ENCODE measurements at regions not wholly inside any gene's neighbourhood (a gene's known extent, or its start where the extent isn't known, plus 50 kb on each side); places are given as distances from the start of the nearest gene placed in this dataset.

DNA sequence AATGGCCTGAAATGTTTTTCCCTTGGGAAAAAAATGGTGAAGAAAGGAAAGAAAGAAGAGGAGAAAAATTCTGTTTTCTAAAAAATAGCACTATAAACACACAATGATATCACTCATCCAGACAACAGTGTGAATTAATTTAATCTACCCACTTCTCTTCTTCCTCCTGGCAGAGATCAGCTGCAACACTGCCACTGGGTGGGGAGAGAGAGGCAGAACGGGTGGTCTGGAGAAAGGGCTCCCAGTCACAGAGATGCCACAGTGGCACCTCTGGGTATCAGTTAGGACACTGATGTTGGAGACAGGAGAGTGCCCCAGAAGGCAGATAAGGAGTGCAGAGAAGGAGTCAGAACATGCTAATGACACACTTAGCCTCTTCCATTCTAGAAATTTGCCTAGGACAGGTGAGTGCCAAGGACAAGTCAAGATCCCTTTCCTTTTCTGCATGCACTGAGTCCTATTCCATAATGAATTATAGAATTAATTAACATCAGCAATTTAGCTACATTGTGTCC lies 168.6 kb downstream of the SUCLA2 start:
- H3K27me3 ChIP-seq (ENCODE audit: low read length) = no peaks in the 10 kb centered on the region
- no peaks in the 10 kb centered on the region for H3K79me2 ChIP-seq (ENCODE audit: insufficient read depth, low read length)
- no peak for TF ChIP-seq EZH2phosphoT487 (conservative IDR thresholded peaks at IDR 0.05; ENCODE audit: low read length)

DNA sequence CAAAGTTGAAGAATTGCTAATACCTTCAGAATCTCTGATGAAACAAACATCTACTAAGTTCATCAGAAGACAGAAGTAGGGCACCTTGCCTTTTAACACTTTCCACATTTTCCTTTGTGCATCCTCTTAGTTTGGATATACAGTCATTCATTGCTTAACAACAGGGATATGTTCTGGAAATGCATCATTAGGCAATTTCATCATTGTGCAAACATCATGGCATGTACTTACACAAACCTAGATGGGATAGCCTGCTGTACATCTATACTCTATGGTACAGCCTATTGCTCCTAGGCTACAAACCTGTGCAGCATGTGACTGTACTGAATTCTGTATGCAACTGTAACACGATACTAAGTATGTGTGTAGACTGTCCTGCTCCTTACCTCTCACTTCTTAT lies 169.8 kb downstream of the SUCLA2 start:
- H3K4me3 ChIP-seq (ENCODE audit: insufficient read depth, low read length, poor library complexity, severe bottlenecking) = no peak overlapping the region
- H3K79me2 ChIP-seq (ENCODE audit: insufficient read depth, low read length) = no peaks in the 10 kb centered on the region
- no peak overlapping the region for H3K9ac ChIP-seq (ENCODE audit: low read length)
- no peak overlapping the region for H3K27ac ChIP-seq (ENCODE audit: low read depth, low read length)
- TF ChIP-seq, protein P1, sequence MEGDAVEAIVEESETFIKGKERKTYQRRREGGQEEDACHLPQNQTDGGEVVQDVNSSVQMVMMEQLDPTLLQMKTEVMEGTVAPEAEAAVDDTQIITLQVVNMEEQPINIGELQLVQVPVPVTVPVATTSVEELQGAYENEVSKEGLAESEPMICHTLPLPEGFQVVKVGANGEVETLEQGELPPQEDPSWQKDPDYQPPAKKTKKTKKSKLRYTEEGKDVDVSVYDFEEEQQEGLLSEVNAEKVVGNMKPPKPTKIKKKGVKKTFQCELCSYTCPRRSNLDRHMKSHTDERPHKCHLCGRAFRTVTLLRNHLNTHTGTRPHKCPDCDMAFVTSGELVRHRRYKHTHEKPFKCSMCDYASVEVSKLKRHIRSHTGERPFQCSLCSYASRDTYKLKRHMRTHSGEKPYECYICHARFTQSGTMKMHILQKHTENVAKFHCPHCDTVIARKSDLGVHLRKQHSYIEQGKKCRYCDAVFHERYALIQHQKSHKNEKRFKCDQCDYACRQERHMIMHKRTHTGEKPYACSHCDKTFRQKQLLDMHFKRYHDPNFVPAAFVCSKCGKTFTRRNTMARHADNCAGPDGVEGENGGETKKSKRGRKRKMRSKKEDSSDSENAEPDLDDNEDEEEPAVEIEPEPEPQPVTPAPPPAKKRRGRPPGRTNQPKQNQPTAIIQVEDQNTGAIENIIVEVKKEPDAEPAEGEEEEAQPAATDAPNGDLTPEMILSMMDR (IDR thresholded peaks at IDR 0.05; ENCODE audit: insufficient read depth, low read length, poor library complexity, severe bottlenecking) = no peak
- TF ChIP-seq EZH2phosphoT487 (conservative IDR thresholded peaks at IDR 0.05; ENCODE audit: low read length) = no peak
- H3K9me3 ChIP-seq (ENCODE audit: insufficient read depth, low read length) = no peaks in the 10 kb centered on the region
- no peak overlapping the region for H2AFZ ChIP-seq (ENCODE audit: low read depth, low read length, severe bottlenecking)
- no peaks in the 10 kb centered on the region for H4K20me1 ChIP-seq (ENCODE audit: low read depth, low read length)
- H3K36me3 ChIP-seq (ENCODE audit: low read length) = no peaks in the 10 kb centered on the region
- H3K27me3 ChIP-seq (ENCODE audit: low read length) = no peaks in the 10 kb centered on the region
- no peaks in the 10 kb centered on the region for H3F3A ChIP-seq (ENCODE audit: insufficient read depth)
- no peaks in the 10 kb centered on the region for H3K9me2 ChIP-seq (replicated peaks; ENCODE audit: insufficient read depth, low read length)
- H3K4me2 ChIP-seq (ENCODE audit: low read depth, low read length, poor library complexity, severe bottlenecking) = no peak overlapping the region

More for the DNA sequence above, 168.6 kb downstream of the SUCLA2 start:
- no peak overlapping the region for H3K27ac ChIP-seq (ENCODE audit: low read depth, low read length)
- no peak overlapping the region for H3K9ac ChIP-seq (ENCODE audit: low read length)
- H3K4me2 ChIP-seq (ENCODE audit: low read depth, low read length, poor library complexity, severe bottlenecking) = no peak overlapping the region
- no peak overlapping the region for H3K4me3 ChIP-seq (ENCODE audit: insufficient read depth, low read length, poor library complexity, severe bottlenecking)
- no peaks in the 10 kb centered on the region for H4K20me1 ChIP-seq (ENCODE audit: low read depth, low read length)
- H2AFZ ChIP-seq (ENCODE audit: low read depth, low read length, severe bottlenecking) = no peak overlapping the region
- no peaks in the 10 kb centered on the region for H3K36me3 ChIP-seq (ENCODE audit: low read length)
- no peaks in the 10 kb centered on the region for H3K9me2 ChIP-seq (replicated peaks; ENCODE audit: insufficient read depth, low read length)
- no peaks in the 10 kb centered on the region for H3K9me3 ChIP-seq (ENCODE audit: insufficient read depth, low read length)
- no peaks in the 10 kb centered on the region for H3F3A ChIP-seq (ENCODE audit: insufficient read depth)

DNA sequence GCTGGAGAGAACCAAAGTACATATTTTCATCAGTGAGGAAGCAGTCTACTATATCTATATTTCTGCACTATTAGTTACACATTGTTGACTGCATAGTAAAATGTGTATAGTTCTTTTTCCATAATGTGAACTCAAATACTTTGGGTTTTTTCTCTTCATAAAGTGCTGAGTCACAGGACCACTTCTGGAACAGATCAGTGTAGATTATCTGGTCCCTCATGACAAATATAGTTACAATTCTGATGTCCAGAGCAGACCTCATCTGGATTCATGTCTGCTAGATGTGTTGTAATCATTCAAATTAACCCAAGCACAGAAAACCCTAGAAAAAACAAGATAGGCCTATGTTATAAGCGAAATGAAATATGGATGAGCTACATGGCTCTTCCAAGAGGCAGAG lies 171.4 kb downstream of the SUCLA2 start:
- Histone ChIP-seq H3K4me3 (ENCODE audit: insufficient read depth, low read length, poor library complexity, severe bottlenecking) (no peak overlapping the region), H3F3A (ENCODE audit: insufficient read depth) (no peaks in the 10 kb centered on the region)

DNA sequence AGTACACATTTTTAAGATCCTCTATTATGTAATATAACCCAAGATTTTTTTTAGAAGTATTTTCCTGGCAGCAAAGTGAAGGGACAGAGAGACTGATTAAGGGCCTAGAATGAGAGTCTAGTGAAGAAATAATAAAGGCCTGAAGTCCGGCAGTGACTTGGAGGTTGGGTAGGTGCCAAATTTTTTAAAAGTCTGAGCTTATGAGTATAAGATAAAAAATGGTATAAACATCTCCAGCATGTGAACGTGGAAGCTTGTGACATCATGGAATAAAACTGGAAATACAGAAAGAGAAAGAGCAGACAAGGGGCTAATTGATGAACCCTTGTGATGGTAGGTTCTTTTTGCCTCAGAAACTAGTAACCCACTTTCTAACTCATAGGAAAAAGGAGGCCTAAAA lies 174.6 kb downstream of the SUCLA2 start:
- H3K9ac ChIP-seq (ENCODE audit: low read length) = no peak overlapping the region
- TF ChIP-seq EZH2phosphoT487 (conservative IDR thresholded peaks at IDR 0.05; ENCODE audit: low read length) = no peak
- TF ChIP-seq, protein P1 (IDR thresholded peaks at IDR 0.05; ENCODE audit: insufficient read depth, low read length, poor library complexity, severe bottlenecking) = no peak

More for the DNA sequence above, 171.4 kb downstream of the SUCLA2 start:
- TF ChIP-seq, protein P1 (IDR thresholded peaks at IDR 0.05; ENCODE audit: insufficient read depth, low read length, poor library complexity, severe bottlenecking) = no peak
- TF ChIP-seq EZH2phosphoT487 (conservative IDR thresholded peaks at IDR 0.05; ENCODE audit: low read length) = no peak
- Histone ChIP-seq H3K79me2 (ENCODE audit: insufficient read depth, low read length) (no peaks in the 10 kb centered on the region), H3K9me2 (replicated peaks; ENCODE audit: insufficient read depth, low read length) (no peaks in the 10 kb centered on the region), H3K4me2 (ENCODE audit: low read depth, low read length, poor library complexity, severe bottlenecking) (no peak overlapping the region), H3K27ac (ENCODE audit: low read depth, low read length) (no peak overlapping the region), H3K9me3 (ENCODE audit: insufficient read depth, low read length) (peaks cover 2% of the 10 kb centered on the region; the same call in 1 of the 2 replicates), H2AFZ (ENCODE audit: low read depth, low read length, severe bottlenecking) (no peak overlapping the region), H3K9ac (ENCODE audit: low read length) (no peak overlapping the region), H3K27me3 (ENCODE audit: low read length) (no peaks in the 10 kb centered on the region), H4K20me1 (ENCODE audit: low read depth, low read length) (no peaks in the 10 kb centered on the region), H3K36me3 (ENCODE audit: low read length) (no peaks in the 10 kb centered on the region)

More for the DNA sequence above, 174.6 kb downstream of the SUCLA2 start:
- Histone ChIP-seq H3F3A (ENCODE audit: insufficient read depth) (no peaks in the 10 kb centered on the region), H2AFZ (ENCODE audit: low read depth, low read length, severe bottlenecking) (no peak overlapping the region), H3K79me2 (ENCODE audit: insufficient read depth, low read length) (no peaks in the 10 kb centered on the region), H3K4me2 (ENCODE audit: low read depth, low read length, poor library complexity, severe bottlenecking) (no peak overlapping the region), H3K27ac (ENCODE audit: low read depth, low read length) (no peak overlapping the region), H3K36me3 (ENCODE audit: low read length) (no peaks in the 10 kb centered on the region), H3K27me3 (ENCODE audit: low read length) (no peaks in the 10 kb centered on the region), H4K20me1 (ENCODE audit: low read depth, low read length) (no peaks in the 10 kb centered on the region), H3K9me2 (replicated peaks; ENCODE audit: insufficient read depth, low read length) (no peaks in the 10 kb centered on the region), H3K4me3 (ENCODE audit: insufficient read depth, low read length, poor library complexity, severe bottlenecking) (no peak overlapping the region), H3K9me3 (ENCODE audit: insufficient read depth, low read length) (peaks cover 4% of the 10 kb centered on the region; the same call in 1 of the 2 replicates)
